ENCODE measurements at regions not wholly inside any gene's neighbourhood (a gene's known extent, or its start where the extent isn't known, plus 50 kb on each side); places are given as distances from the start of the nearest gene placed in this dataset.

- TF ChIP-seq POLR2A (IDR thresholded peaks at IDR 0.05), result no peak
- TF ChIP-seq CTCF (IDR thresholded peaks at IDR 0.05 in 8 of 11, conservative IDR thresholded peaks at IDR 0.05 in 3 of 11), result no peak
These were observed 2187.6 kb upstream of the CELF4 start for GRCh38 chr18:39753178-39753577.
